HG03280 (cell line): ENCODE measurements at regions not wholly inside any gene's neighbourhood (a gene's known extent, or its start where the extent isn't known, plus 50 kb on each side); places are given as distances from the start of the nearest gene placed in this dataset.
"Not testable (repeated sequence)": the region's sequence is repeated elsewhere in the genome, so short reads cannot be mapped to it uniquely, and the experiment has no call there.

Experiments used
- ATAC-seq: cut with Tn5 transposase; IDR thresholded peaks from one replicate; pipeline ENCODE4 v1.9.1; 2021; ENCODE audit warnings: mild to moderate bottlenecking, moderate library complexity; ENCODE audit not compliant: unreplicated experiment

DNA sequence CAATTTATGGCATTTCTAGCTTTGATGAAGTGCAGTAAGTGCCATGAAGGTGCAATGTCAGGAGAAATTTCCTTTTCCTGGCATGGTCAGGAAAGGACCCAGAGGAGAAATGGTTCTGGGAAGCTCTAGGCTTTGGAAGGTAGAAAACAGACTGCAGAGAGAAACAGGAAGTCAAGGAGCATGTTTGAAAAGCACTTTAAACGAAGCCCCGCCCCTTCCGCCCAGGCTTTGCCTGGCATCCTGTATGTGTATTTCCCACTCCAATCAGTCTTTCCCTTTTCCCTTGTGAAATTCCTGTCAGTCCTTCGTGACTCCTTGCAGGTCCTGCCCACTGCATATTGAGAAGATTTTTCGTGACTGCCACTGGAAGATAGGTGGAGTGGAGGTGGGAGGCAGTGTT, 320.9 kb upstream of the SASH1 start:
- no peak for ATAC-seq

DNA sequence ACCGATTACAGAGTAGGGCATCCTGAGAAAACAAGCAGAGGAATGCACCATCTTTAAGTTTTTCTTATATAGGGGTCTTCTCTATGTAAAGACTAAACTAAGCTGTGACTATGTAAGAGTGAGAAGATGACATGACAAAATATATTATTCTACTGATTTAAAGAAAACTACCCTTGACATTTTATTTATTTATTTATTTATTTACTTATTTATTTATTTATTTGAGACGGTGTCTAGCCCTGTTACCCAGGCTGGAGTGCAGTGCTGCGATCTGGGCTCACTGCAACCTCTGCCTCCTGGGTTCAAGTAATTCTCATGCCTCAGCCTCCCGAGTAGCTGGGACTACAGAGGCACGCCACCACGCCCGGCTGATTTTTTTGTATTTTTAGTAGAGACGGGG, 320.4 kb upstream of the SASH1 start:
- not testable (repeated sequence) for ATAC-seq

DNA sequence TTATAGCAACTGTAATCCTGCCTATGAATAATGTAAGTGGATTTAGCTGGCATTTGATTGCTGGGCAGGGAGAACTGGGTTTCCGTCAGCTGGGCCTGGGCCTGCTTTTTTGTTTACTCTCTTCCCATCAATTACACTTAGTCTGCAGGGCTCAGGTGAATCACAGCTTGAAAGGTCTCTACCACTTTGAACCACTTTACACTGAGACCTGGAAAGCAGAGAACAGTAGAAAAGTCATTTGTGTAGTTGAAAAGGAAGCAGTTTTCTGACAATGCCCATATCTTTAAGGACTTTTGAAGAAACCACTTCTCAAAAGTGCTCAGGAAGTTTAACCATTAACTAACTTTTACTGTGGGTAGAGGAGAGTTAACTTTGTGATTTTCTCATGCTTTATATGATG, 315.4 kb upstream of the SASH1 start:
- no peak for ATAC-seq

DNA sequence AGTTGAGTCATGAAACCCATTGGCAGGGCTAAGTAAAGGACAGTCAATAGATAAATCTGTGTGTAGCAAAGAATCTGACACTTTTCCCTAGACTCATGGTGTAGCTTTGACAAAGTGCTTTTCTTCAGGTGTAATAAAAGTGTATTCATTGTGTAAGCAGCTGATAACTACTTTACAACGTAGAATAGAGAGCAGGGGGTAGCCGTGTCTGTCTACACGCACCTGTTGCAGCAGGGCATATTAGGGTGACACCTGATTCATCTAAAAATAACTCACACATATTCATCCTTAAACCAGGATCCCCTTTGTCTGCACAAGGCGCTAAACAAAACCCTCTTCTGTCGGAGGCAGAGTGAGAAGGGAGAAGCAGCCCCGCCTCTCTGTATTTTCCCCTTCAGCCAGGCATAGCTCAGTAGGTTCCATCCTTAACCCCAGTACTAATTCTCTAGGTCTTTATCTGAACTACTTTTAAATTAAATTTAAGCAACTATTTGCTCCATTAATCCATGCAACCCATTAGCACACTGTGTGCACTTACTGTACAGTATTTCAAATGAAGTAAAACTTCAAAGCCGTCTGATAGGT, 306.7 kb upstream of the SASH1 start:
- ATAC-seq: no peak

DNA sequence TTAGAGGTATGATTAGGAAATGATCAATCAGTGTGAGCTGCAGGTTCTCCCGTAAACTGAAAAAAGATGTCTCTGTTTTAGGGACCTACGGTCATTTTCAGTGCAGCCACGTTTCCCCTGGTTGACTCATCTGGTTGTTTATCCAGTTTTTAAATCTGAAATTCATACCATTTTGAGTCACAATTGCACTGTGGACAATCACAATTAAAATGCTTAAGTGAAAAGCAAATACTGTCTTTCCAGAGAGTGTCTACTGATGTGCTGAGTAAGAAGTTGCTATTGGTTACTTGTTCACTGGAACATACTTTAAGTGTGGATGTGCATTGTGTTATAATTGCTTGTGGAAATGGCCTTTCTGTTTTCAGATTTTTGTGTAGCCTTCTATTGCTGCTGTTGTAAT, 305.1 kb upstream of the SASH1 start:
- no peak for ATAC-seq

DNA sequence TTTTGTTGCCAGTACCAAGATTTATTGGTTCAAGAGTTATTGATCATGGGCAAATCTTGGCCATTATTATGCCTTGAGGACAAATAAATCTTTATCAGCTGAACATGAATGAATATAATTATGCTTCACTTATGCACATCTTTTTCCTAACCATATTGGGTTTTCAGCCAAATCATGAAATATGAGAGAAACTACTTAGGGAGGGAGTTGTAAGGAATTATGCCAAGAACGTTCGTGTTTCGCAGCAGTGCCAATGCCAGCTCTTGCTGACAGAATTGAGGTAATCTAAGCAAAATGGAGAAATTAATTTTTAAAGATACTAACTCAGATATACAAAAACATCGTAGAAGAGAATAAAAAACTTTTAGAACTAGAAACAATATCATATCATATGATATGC, 301.1 kb upstream of the SASH1 start:
- ATAC-seq: no peak

DNA sequence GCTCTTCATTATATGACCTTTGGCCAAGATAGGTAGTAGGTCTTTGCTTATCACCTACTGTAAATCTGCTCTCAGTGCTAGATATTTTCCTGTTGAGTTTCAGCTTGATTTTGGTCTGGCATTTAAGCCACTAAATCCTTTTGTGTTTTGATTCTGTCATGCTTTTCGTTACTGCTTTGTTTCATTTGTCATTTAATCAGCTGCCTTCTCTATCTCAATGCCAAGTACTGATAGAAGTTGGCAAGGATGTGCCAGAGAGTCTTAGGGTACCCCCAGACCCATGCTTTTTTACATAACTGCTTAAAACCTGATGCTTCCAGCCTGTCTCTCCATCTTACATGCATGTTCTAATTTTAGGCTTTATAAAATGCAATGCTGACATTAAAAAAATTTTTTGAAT, 300.1 kb upstream of the SASH1 start:
- ATAC-seq: no peak

DNA sequence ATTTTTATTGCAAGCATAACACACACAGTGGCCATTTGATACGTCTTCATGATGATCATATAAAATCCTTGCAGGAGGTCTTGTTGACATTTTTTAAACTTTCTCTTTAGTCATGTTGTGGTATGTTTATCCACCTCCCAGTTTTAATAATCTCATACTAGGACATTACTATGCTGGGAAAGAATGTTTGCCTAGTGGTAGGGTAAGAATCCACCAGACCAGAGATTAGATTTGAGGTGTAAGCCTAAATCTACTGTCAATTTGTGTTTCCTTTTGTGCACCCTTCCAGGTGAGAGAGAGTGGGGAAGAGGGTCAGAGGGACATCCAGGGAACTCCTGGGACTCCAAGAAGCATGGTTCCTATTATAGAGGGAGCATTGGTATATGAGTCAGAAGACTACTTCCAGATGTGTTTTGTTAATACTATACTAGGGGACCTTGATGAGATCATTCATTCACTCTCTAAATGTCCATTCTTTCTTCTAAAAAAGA, 298.3 kb upstream of the SASH1 start:
- ATAC-seq: no peak

DNA sequence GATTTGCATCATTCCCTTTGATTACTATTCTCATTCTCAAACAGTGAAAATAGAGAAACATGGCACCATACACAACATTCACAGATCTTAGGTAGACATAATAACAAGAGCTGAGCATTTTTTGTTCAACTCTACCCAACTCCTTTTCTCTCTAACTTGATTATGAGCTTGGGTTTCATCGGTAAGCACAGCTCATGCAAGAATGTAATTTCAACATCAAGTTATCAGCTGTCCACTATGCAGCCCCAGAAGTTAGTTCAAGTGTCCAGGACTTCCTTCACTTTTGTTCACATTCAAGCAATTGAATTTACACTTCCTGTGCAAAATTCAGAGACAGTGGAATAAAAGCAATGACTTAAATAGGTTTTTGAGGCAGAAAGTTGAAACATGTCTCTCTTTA, 297.7 kb upstream of the SASH1 start:
- ATAC-seq: no peak

DNA sequence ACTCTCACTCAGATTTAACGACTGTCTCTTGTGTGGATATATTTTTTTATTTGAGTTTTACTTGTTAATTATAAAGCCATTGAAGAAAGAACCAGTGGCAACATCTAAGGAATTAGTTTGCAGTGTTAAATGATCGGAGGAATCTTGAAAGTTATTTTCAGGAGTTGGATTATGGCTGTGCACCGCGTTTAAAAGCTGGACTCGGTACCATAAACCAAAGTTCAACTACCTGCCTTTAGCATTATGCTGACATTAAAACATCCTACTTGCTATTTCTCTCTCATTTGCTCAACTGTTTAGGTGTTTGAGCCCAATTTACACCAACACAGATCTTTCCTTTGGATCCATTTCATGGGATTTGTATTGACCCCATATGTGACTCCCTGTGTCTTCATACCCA, 289.4 kb upstream of the SASH1 start:
- ATAC-seq: no peak

DNA sequence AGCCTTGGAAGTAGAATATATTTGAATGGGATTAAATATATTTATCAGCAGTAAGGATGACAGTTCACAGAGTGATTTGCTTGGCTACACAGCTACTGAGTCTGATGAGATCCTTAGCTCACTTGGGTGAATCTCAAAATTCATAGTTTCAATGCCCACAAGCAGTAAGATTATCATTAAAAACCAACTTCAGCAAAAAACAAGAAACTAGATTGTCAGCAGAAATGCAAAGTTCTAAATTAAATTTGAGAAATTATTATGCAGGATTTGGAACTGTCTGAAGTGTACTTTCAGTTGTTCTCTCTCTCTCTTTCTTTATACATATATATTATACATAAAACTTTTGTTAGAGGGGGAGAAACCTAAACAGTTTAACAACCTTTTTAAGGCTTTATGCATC, 288.8 kb upstream of the SASH1 start:
- no peak for ATAC-seq

DNA sequence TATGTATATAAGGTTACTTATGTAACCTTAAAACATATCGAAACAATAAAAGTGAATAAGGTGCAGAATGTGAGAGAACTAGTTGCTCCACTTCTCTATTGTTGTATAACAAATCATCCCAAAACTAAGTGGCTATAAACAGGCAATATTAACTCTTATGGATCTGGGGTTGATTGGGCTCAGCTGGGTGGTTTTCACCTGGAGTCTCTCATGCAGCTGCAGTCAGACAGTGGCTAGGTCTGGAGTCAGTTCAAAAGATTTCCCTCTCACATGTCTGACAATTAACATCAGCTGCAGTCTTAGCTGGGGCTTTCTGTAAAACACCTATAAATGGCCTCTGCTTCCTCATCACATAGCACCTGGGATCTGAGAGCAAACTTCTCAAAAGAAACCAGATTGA, 288.4 kb upstream of the SASH1 start:
- no peak for ATAC-seq

DNA sequence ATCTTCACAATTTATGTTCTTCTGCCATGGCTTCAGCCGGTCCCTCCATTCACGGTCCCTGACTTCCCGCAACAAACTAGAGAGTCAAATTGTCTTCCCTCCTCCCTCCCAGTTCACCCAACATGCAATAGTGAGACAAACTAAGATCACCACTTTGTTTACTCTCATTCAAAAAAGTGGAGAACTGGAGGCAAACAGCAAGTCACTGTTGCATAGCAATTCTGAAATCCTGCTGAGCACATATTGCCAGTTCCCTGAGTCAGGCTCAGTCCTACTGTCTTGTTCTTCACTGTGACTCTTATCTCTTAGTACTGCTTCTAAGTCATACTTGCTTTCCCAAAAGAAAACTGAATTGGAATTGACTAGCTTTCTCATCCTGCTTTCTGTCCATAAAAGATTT, 287.2 kb upstream of the SASH1 start:
- ATAC-seq: no peak

DNA sequence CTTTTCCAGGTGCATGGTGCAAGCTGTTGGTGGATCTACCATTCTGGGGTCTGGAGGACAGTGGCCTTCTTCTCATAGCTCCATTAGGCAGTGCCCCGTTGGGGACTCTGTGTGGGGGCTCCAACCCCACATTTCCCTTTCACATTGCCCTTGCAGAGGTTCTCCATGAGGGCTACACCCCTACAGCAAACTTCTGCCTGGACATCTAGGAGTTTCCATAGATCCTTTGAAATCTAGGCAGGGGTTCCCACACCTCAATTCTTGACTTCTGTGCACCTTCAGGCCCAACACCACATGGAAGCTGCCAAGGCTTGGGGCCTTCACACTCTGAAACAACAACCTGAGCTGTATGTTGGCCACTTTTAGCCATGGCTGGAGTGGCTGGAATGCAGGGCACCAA, 282.8 kb upstream of the SASH1 start:
- no peak for ATAC-seq

DNA sequence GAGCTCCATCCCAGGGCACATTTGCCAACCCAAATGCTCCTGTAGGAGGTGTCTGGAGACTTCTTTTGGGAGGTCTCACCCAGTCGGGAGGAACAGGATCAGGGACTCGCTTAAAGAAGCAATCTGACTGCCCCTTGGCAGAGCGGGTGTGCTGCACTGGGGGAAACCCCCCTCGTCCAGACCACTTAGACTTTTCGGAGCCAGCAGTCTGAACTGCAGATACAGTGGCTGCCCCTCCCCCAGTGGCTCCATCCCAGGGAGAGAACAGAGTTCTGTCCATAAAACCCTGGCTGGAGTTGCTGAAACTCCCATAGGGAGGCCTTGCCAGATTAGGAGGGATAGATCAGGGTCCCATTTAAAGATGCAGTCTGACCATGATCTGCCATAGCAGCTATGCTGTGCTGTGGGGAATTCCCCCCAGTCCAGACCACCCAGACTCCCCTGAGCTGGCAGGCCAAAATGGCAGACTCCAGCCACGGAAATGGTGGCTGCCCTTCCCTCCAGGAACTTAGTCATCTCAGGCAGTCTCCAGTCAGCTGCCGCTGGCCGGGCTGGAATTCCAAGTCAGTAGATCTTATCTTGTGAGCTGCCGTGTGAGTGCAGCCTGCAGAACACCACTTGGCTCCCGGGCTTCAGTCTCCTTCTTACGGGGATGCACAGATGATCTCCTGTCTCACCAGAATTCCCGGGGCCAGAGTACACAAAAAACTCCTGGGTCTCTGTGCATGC, 278.1 kb upstream of the SASH1 start:
- no peak for ATAC-seq

DNA sequence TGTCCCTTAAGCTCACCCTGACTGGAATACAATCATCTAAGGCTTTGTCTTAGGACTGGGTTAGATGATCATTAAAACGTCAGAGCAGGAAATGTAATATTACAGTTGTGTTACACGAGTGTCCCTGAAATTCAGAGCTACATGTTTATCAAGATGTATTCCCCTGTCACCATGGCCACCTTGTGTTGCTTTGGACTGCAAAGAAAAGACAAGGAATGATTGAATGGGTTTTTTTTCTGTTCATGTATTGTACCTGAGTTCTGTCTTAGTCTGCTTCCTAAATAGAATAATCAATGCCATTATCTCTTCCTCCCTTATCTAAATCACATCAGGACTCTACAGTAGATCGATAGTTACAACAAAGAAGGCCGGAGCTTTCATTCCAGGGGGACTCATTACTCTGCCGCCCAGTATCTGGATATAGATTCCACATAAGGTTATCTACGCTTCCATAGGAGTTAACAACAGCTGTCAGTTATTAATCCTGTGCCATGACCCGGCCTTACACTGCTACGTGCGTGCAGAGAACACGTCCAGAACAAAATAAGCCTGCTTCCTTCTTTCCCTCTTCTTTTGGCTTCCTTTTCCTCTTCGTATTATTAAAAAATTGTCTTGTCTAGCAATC, 274.1 kb upstream of the SASH1 start:
- ATAC-seq: no peak

DNA sequence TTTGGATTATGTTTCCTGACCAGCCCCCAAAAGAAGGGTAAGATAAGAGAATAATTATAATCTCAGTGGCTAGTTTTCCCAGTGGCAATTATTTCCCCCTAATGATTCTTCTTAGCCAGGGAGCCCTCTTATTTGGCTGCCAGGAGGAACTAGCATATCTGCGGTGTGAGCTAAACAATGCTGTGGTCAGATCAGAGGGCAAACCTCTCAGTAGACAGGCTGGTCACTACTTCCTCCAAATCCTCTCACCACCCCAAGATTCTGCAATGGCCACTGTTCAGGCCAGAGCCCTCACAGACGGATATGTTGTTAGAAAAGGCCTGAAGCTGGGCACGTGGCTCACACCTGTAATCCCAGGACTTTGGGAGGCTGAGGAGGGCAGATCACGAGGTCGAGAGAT, 273.4 kb upstream of the SASH1 start:
- ATAC-seq: no peak

DNA sequence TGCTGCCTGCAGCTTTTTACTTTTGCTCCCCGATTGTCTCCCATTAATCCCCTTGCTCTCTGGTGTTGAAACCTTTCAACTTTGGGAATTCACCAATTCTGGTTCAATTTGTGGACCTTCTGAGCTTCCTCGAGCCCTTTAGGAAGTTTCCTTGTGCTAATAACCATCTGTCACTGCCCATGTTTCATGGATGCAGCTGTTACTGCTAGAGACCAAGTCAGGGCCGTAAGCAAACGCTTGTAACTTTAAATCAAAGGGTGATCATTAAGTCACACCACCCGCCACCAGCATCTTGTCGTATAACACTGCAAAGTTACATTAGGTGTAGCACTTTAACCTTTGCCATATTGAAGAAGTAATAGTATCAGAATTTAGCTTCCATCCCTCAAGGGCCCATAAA, 268.3 kb upstream of the SASH1 start:
- no peak for ATAC-seq

DNA sequence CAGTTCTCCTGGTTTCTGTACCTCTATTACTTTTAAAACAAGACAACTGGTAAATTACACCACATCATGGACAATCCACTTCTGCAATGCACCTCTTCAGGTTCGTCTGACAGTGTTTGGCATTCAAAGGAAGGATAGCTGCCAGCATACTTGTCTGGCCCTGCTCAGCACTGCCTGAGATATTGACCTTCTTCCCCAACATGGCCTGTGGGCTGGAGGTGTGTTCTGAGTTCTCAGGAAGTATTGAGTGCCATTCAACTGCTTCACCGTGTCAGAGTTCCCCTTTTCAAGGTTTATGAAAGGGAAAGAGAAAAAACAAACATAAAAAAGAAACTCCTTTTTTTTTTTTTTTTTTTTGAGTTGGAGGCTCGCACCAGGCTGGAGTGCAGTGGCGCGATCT, 267.9 kb upstream of the SASH1 start:
- ATAC-seq: no peak

DNA sequence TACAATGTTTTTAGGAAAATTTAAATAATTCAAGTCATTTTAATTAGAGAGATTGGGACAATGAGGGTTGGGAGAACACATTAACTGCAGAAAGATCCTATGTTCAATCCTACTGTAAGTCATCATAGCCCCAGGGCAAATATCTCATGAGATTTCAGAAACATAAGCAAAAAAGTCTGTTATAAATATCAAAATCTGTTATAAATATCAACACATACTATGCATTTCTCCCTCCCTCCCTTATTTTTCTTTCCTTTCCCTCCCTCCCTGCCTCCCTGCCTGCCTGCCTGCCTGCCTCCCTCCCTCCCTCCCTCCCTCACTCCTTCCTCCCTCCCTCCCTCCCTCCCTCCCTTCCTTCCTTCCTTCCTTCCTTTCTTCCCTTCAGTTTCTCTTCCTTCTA, 267.3 kb upstream of the SASH1 start:
- ATAC-seq: no peak

DNA sequence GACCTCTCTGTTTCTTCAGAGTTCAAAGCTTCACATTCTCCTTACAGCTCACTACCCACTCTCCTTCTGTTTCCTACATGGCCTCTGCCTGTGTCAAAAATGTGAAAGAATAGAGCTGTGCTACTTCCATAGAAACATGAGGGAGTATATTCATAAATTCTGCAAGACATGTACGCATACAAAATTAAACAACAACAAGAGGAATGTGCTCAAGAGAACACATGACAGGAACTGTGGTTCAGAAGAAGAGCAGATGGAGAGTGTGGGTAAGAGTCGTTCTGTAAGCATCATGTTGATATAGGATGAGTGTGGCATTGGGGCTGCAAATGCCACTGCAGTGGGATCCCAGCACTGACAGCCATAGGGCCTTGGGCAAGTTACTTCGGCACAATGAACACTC, 266.6 kb upstream of the SASH1 start:
- ATAC-seq: no peak

DNA sequence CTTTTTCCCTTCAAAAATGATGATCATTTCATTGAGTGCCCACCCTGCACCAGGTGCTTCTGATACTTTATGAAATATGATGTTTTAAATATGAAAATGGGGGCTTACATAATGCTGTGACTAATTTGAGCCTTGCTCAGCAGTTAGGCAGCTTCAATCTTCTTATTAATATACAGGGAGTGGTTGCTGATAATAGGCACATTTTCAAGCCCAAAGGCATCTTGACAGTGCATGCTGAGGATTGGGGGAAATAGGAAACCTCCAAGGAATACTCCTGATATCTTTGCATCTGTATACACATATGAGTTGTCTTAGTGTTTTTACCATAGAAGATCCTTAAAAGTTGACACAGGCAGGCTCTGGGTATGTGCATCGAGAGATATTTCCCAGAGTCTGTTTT, 262.3 kb upstream of the SASH1 start:
- ATAC-seq: no peak

DNA sequence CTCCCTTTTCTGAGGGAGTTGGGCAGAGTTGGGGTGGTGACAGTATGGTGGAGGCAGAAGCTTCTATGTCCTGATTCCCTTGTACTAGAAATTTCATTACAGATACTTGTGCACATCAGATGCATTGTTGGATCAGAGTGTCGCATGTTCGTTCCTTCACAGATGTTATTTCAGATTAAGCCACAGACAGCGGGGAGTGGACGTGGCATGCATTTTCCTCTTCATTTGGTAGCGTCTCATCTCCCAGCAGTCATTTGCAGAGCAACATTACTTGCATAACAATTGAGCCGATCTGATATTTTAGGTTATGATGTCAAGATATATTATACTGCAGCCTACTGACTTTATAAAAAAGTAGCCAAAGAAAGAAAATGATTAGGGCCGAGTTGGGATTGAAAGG, 261.6 kb upstream of the SASH1 start:
- ATAC-seq: no peak
